HPDE6-E6E7 (cell line): ENCODE measurements at regions not wholly inside any gene's neighbourhood (a gene's known extent, or its start where the extent isn't known, plus 50 kb on each side); places are given as distances from the start of the nearest gene placed in this dataset.
"Not testable (repeated sequence)": the region's sequence is repeated elsewhere in the genome, so short reads cannot be mapped to it uniquely, and the experiment has no call there.

Experiments
- DNase-seq: peaks from one replicate; pipeline ENCODE4 v3.0.0; 2011; ENCODE audit warnings: missing footprints; ENCODE audit errors: extremely low spot score

- DNase-seq, result no peak
These were observed 179.0 kb upstream of the CDH9 start for GRCh38 chr5:27217155-27217956.

GRCh38 chr5:27216367-27216950 is 178.1 kb upstream of the CDH9 start:
- no peak for DNase-seq

- no peak for DNase-seq
These were observed 169.7 kb upstream of the CDH9 start for GRCh38 chr5:27208051-27208450.

GRCh38 chr5:27191786-27192510 is 153.6 kb upstream of the CDH9 start:
- DNase-seq, result no peak

GRCh38 chr5:27172693-27173092 is 134.3 kb upstream of the CDH9 start:
- DNase-seq, result peak; percentile 1

GRCh38 chr5:27171761-27172261 is 133.4 kb upstream of the CDH9 start:
- DNase-seq, result no peak

GRCh38 chr5:27158775-27159174 is 120.4 kb upstream of the CDH9 start:
- DNase-seq, result no peak

GRCh38 chr5:27158171-27158570 is 119.8 kb upstream of the CDH9 start:
- no peak for DNase-seq

GRCh38 chr5:27144456-27144855 is 106.1 kb upstream of the CDH9 start:
- peak; percentile 4 for DNase-seq

GRCh38 chr5:27140831-27141230 is 102.4 kb upstream of the CDH9 start:
- no peak for DNase-seq

- no peak for DNase-seq
These were observed 92.2 kb upstream of the CDH9 start for GRCh38 chr5:27130587-27130986.

- no peak for DNase-seq
These were observed 91.5 kb upstream of the CDH9 start for GRCh38 chr5:27129926-27130325.

GRCh38 chr5:27125856-27126255 is 87.5 kb upstream of the CDH9 start:
- DNase-seq, result no peak

GRCh38 chr5:27124590-27124989 is 86.2 kb upstream of the CDH9 start:
- DNase-seq, result peak; percentile 39

GRCh38 chr5:27119736-27120321 is 81.4 kb upstream of the CDH9 start:
- not testable (repeated sequence) for DNase-seq

GRCh38 chr5:27103486-27103885 is 65.1 kb upstream of the CDH9 start:
- DNase-seq, result no peak

GRCh38 chr5:27095761-27096160 is 57.4 kb upstream of the CDH9 start:
- not testable (repeated sequence) for DNase-seq

GRCh38 chr5:27093279-27093678 is 54.9 kb upstream of the CDH9 start:
- DNase-seq, result no peak

- DNase-seq, result no peak
These were observed 53.5 kb upstream of the CDH9 start for GRCh38 chr5:27091858-27092257.

- DNase-seq, result not testable (repeated sequence)
These were observed 50.4 kb upstream of the CDH9 start for GRCh38 chr5:27088822-27089221.
